ENCODE measurements at regions not wholly inside any gene's neighbourhood (a gene's known extent, or its start where the extent isn't known, plus 50 kb on each side); places are given as distances from the start of the nearest gene placed in this dataset.
"Not testable (repeated sequence)": the region's sequence is repeated elsewhere in the genome, so short reads cannot be mapped to it uniquely, and the experiment has no call there.

DNA sequence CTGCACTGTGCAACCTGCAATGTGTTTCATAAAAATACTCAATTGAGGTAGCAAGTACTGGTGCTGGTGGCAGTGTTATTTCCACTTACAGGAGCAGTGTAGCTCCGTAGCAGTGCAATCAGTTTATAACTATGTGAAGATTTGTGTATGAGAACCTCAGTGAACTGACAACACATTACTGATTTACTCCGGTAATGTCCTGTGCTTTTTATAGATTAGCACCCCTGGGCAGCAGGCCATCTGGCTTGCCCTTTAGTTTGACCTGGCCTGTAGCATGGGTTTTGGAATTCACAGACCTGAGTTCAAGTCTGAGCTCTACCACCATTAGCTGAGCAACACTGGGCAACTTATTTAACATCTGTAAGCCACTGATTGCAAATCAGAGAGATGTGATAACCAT is 78.6 kb upstream of the GBA3 start:
- Mint-ChIP-seq H3K27me3 (no peaks in the 10 kb centered on the region), H3K36me3 (no peaks in the 10 kb centered on the region), H3K27ac (no peak overlapping the region), H3K4me1 (ENCODE audit: low read depth) (peaks cover 13% of the 10 kb centered on the region), H3K4me3 (no peak overlapping the region), H3K9me3 (ENCODE audit: low read depth) (no peaks in the 10 kb centered on the region)

DNA sequence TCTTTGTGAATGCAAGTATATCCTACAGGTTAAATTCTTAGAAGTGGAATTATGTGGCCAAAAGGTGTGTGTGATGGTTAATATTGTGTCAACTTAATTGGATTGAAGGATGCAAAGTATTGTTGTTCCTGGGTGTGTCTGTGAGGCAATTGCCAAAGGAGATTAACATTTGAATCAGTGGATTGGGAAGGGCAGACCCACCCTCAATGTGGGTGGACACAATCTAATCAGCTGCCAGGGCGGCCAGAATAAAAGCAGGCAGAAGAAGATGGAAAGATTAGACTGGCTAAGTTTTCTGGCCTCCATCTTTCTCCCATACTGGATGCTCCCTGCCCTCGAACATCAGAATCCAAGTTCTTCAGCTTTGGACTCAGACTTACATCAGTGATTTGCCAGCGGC is 76.2 kb upstream of the GBA3 start:
- Mint-ChIP-seq H3K4me1 (ENCODE audit: low read depth) (no peaks in the 10 kb centered on the region), H3K36me3 (no peaks in the 10 kb centered on the region), H3K9me3 (ENCODE audit: low read depth) (no peaks in the 10 kb centered on the region), H3K27ac (no peak overlapping the region), H3K27me3 (no peaks in the 10 kb centered on the region), H3K4me3 (no peak overlapping the region)

- not testable (repeated sequence) for H3K27me3 Mint-ChIP-seq; H3K9me3 Mint-ChIP-seq (ENCODE audit: low read depth); H3K27ac Mint-ChIP-seq; H3K36me3 Mint-ChIP-seq; H3K4me3 Mint-ChIP-seq; H3K4me1 Mint-ChIP-seq (ENCODE audit: low read depth)
Measured at GRCh38 chr4:22620144-22620543, 72.6 kb upstream of the GBA3 start.

GRCh38 chr4:22621970-22622369 is 70.8 kb upstream of the GBA3 start:
- not testable (repeated sequence) for H3K4me1 Mint-ChIP-seq (ENCODE audit: low read depth); H3K4me3 Mint-ChIP-seq; H3K27me3 Mint-ChIP-seq; H3K9me3 Mint-ChIP-seq (ENCODE audit: low read depth); H3K36me3 Mint-ChIP-seq; H3K27ac Mint-ChIP-seq

- H3K36me3 Mint-ChIP-seq; H3K27me3 Mint-ChIP-seq; H3K4me3 Mint-ChIP-seq; H3K9me3 Mint-ChIP-seq (ENCODE audit: low read depth); H3K27ac Mint-ChIP-seq; H3K4me1 Mint-ChIP-seq (ENCODE audit: low read depth): not testable (repeated sequence)
Measured at GRCh38 chr4:22624002-22624401, 68.7 kb upstream of the GBA3 start.

- Mint-ChIP-seq H3K9me3 (ENCODE audit: low read depth) (no peaks in the 10 kb centered on the region), H3K27ac (no peak overlapping the region), H3K36me3 (no peaks in the 10 kb centered on the region), H3K27me3 (no peaks in the 10 kb centered on the region), H3K4me1 (ENCODE audit: low read depth) (no peaks in the 10 kb centered on the region), H3K4me3 (no peak overlapping the region)
Measured at GRCh38 chr4:22625311-22625710, 67.4 kb upstream of the GBA3 start.

DNA sequence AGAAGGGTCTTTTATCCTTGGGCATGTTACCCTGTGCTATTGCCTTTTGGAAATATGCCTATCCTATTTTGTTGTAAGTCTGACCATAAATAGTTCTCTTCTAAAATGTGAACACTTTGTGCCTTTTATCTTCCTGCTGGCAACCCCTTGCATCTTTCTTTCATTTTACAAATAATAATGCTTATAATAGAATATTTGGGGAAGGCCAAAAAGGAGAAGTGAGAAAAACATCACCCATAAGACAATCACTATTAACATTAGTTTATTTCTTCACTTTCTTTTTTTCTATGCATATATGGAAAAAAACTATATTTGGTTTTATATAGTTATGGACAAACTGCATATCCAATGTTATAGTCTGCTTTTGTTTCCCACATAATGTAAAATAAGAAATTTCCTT is 64.9 kb upstream of the GBA3 start:
- not testable (repeated sequence) for H3K4me3 Mint-ChIP-seq; H3K27me3 Mint-ChIP-seq; H3K27ac Mint-ChIP-seq; H3K9me3 Mint-ChIP-seq (ENCODE audit: low read depth); H3K4me1 Mint-ChIP-seq (ENCODE audit: low read depth); H3K36me3 Mint-ChIP-seq

- H3K4me3 Mint-ChIP-seq; H3K36me3 Mint-ChIP-seq; H3K27ac Mint-ChIP-seq; H3K27me3 Mint-ChIP-seq; H3K9me3 Mint-ChIP-seq (ENCODE audit: low read depth); H3K4me1 Mint-ChIP-seq (ENCODE audit: low read depth): not testable (repeated sequence)
Measured at GRCh38 chr4:22630161-22630975, 62.4 kb upstream of the GBA3 start.

DNA sequence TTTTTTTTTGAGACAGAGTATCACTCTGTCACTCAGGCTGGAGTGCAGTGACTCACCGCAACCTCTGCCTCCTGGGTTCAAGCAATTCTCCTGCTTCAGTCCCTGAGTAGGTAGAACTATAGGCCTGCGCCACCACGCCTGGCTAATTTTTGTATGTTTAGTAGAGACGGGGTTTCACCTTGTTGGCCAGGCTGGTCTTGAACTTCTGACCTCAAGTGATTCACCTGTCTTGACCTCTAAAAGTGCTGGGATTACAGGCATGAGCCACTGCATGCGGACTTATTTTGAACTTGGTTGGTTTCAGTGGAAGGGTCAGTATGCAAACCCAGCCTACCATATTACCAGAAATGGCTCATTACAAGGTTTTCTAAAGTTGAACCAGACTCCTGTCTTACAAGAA is 61.6 kb upstream of the GBA3 start:
- not testable (repeated sequence) for H3K27ac Mint-ChIP-seq; H3K4me1 Mint-ChIP-seq (ENCODE audit: low read depth); H3K27me3 Mint-ChIP-seq; H3K9me3 Mint-ChIP-seq (ENCODE audit: low read depth); H3K4me3 Mint-ChIP-seq; H3K36me3 Mint-ChIP-seq

DNA sequence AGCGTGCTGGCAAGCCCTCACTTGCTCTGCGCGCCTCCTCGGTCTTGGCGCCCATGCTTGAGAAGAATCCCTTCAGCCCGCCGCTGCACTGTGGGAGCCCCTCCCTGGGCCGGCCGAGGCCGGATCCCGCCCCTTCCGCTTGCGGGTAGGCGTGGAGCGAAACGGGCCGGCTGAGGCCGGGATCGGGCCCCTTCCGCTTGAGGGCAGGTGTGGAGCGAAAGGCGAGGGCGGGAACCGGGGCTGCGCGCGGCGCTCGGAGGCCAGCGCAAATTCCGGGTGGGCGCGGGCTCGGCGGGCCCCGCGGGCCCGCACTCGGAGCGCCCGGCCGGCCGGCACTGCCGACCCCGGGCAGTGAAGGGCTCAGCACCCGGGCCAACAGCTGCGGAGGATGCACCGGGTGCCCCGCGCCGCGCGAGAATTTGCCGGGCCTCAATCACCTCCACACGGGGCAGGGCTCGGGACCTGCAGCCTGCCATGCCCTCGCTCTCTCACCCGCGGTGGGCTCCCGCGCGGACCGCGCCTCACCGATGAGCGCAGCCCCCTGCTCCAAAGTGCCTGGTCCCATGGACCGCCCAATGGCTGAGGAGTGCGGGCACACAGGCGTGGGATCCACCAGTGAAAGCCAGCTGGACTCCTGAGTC is 58.1 kb upstream of the GBA3 start:
- Mint-ChIP-seq H3K27me3 (no peaks in the 10 kb centered on the region), H3K9me3 (ENCODE audit: low read depth) (no peaks in the 10 kb centered on the region), H3K4me1 (ENCODE audit: low read depth) (no peaks in the 10 kb centered on the region), H3K27ac (no peak overlapping the region), H3K36me3 (no peaks in the 10 kb centered on the region), H3K4me3 (no peak overlapping the region)

- not testable (repeated sequence) for H3K27ac Mint-ChIP-seq; H3K27me3 Mint-ChIP-seq; H3K36me3 Mint-ChIP-seq; H3K4me1 Mint-ChIP-seq (ENCODE audit: low read depth); H3K9me3 Mint-ChIP-seq (ENCODE audit: low read depth); H3K4me3 Mint-ChIP-seq
Measured at GRCh38 chr4:22635182-22635549, 57.6 kb upstream of the GBA3 start.

- H3K4me3 Mint-ChIP-seq, result no peak overlapping the region
- no peaks in the 10 kb centered on the region for H3K4me1 Mint-ChIP-seq (ENCODE audit: low read depth)
- H3K27ac Mint-ChIP-seq, result no peak overlapping the region
- no peaks in the 10 kb centered on the region for H3K27me3 Mint-ChIP-seq
- H3K9me3 Mint-ChIP-seq (ENCODE audit: low read depth), result peaks cover 2% of the 10 kb centered on the region
- H3K36me3 Mint-ChIP-seq, result peaks cover 2% of the 10 kb centered on the region
Measured at GRCh38 chr4:22635692-22636091, 57.0 kb upstream of the GBA3 start.

DNA sequence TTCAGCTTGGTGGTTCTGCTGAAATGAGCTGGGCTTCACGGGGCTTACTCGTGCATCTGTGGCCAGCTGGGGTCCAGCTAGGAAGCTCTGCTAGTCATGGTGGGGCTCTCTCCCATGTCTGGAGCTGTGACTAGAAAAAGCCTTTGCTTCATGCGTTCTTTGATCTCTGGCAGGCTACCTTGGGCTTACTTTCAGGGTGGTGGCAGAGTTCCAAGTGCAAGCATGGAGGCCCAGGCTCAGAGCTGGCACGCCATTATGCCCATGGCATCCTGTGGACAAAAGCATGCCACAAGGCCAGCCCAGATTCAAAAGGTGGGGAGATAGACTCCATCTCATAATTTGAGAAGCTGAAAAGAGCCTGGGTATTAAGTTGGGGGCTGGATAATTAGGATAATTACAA is 55.4 kb upstream of the GBA3 start:
- H3K4me1 Mint-ChIP-seq (ENCODE audit: low read depth), result no peaks in the 10 kb centered on the region
- H3K4me3 Mint-ChIP-seq, result no peak overlapping the region
- no peaks in the 10 kb centered on the region for H3K27me3 Mint-ChIP-seq
- H3K36me3 Mint-ChIP-seq, result peaks cover 3% of the 10 kb centered on the region
- H3K9me3 Mint-ChIP-seq (ENCODE audit: low read depth), result peaks cover 8% of the 10 kb centered on the region
- H3K27ac Mint-ChIP-seq, result no peak overlapping the region

Measured in activated naive CD8-positive, alpha-beta T cell (primary cell).